Activated T-cell treated with anti-CD3 and anti-CD28 coated beads, Interleukin-2, amount 50 U/mL, for 1 hour (primary cell): ENCODE measurements at regions not wholly inside any gene's neighbourhood (a gene's known extent, or its start where the extent isn't known, plus 50 kb on each side); places are given as distances from the start of the nearest gene placed in this dataset.
A peak's percentile ranks its signal among the peaks of the same experiment; 100 is the strongest.

ENCODE experiments used
- DNase-seq: peaks from one replicate; pipeline ENCODE4 v3.0.0-alpha.2; 2020

DNA sequence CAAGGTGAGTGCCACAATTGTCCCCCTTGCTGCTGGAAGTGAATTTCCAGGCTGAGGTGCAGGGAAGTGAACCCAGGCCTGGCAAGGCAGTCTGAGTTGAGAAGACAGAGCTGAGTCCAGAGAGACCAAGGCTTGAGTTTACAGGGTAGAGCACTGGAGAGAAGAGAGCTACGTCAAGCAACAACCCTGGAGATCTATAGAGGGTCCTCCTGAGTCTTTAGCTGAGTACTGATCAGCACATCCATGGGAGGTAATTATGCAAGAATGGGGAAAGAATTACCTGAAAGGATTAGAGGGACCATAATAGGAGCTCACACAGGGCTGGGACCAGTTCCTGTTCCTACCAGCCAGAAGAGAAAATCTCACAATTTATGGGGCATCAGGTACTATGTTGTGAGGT lies 190.7 kb downstream of the NEDD1 start:
- no peak for DNase-seq

- no peak for DNase-seq
These were observed 202.4 kb downstream of the NEDD1 start for GRCh38 chr12:97109441-97109840.

- DNase-seq, result no peak
These were observed 205.1 kb downstream of the NEDD1 start for GRCh38 chr12:97112136-97112535.

DNA sequence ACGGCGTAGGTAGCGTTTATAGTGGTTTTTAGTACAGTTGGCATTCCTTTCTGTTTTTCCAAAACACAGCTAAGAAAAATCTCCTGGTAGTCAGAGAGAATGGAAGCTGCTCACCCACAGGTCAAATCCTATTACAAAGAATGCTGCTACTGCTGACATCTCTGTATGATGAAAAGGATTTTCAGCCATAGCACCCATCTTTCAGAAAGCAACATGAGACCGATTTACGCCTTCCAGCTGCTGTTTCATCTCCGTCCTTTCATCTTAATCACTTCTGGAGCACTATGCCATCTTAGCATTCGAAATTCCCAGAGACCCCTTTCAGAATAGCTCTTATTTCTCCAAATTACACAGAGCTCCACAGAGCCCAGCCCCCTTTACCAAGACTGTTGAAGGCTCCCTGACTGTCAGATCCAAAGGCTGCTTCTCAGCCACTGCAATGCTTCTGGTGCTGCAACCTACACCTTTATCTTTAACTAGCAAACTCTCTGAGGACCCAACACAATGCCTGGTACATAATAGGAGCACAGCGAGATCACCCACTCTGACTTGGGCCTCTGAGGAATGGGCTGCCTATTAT lies 211.8 kb downstream of the NEDD1 start:
- no peak for DNase-seq

GRCh38 chr12:97127061-97127460 lies 220.0 kb downstream of the NEDD1 start:
- DNase-seq, result no peak

GRCh38 chr12:97131220-97131981 lies 224.3 kb downstream of the NEDD1 start:
- no peak for DNase-seq

DNA sequence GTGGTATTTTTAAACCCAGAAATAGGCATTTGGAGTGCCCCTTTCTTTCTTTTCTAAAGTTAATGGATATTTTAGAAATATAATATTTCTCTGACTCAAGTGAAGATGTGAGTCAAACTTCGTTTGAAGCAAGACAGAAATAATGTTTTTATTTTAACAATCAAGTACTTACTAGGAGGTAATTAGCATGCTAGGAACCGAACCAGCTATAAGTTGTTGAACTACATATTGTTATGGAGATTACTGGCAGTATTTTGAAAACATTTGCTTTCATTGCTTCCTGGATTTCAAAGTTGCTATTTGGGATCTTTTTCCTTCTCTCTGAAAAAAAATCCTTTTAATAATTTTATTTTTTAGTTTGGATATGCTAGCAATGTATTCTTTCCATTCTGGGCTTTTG lies 225.2 kb downstream of the NEDD1 start:
- no peak for DNase-seq

GRCh38 chr12:97134495-97134894 lies 227.4 kb downstream of the NEDD1 start:
- DNase-seq, result no peak

GRCh38 chr12:97140355-97140754 lies 233.3 kb downstream of the NEDD1 start:
- DNase-seq, result no peak

- DNase-seq, result no peak
These were observed 235.8 kb downstream of the NEDD1 start for GRCh38 chr12:97142737-97143410.

DNA sequence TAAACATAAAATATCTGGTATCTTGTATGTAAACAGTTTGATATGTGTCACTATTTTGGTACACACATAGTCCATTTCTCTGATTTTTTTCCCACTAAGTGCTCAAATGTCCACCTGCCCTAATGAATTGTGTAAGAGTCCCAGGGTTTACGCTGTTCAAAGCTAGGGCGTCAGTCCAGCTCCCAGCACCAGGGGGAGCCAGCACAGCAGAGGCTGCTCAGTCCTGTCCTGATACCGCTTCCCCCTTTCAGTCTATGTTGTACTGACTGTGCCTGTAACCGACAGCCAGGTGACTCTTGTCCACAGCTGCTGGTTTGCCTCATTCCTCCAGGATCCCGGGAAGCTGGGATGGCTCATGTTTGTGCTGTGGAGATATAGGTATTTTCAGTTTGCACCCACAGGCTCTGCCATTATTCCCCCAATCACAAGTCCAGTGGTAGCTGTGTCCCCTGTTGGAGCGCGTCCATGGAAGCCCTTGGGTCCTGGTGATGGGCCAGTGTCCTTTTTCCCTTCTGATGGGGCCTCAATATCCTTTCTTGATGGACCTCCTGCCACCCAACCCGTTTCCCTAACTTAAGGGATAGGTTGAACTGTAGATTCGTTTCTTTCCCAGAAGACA lies 242.0 kb downstream of the NEDD1 start:
- peak; percentile 20 for DNase-seq

GRCh38 chr12:97151481-97151880 lies 244.4 kb downstream of the NEDD1 start:
- DNase-seq, result no peak

DNA sequence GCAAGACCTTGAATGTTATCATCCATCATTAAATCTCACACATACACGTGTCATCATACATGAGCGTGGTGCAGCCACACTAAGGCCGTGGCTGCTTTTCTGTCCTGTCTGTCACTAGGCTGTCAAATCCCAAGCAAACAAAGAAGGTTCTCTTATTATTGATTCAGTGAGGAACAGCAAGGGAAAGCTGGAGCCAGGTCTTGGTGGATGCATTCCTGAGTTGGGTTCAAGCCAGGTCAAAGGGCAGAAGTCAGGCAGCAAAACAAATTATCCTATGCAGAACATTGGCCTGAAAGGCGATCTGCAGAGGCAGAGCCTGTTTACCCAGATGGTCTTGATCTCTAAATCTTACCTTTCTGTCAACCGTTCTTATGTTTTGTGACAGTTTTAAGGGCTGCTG lies 252.3 kb downstream of the NEDD1 start:
- no peak for DNase-seq

GRCh38 chr12:97160277-97160676 lies 253.2 kb downstream of the NEDD1 start:
- DNase-seq, result no peak

DNA sequence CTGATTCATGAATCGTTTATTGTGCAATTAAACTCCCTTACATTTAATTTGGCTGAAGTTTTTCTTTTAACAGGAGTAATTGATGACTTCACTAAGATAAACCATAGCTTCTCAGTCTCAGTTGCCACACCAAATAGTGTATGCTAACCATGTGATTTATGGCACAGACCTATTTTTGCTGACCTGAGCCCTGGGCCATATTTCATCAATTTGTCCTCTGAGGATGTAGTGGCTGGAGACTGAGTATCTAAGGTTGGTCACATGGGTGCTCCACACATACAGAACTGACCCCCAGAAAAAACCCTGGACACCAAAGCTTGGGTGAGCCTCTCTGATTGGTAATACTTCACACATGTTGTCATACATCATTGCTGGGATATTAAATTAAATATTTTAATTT lies 255.1 kb downstream of the NEDD1 start:
- no peak for DNase-seq

GRCh38 chr12:97164936-97165335 lies 257.9 kb downstream of the NEDD1 start:
- no peak for DNase-seq

GRCh38 chr12:97167598-97167997 lies 260.5 kb downstream of the NEDD1 start:
- no peak for DNase-seq

DNA sequence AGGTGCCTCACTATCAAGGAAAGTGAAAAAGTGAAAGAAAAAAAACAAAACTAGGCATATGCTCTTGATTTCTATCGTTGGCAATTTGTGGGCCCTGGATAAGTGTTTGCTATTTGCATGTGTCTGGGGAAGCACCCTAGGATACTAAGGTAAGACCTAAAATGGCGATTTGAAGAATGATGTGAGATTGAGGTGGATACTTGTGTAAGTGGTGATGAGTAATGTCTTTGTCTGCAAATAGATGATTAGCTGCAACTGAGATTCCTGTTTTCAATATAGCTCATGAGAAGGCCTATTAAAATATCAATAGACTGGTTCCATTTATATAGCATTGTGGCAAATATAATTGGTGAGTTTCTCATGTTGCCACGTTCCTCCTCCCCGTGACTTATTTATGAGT lies 261.7 kb downstream of the NEDD1 start:
- DNase-seq, result no peak

DNA sequence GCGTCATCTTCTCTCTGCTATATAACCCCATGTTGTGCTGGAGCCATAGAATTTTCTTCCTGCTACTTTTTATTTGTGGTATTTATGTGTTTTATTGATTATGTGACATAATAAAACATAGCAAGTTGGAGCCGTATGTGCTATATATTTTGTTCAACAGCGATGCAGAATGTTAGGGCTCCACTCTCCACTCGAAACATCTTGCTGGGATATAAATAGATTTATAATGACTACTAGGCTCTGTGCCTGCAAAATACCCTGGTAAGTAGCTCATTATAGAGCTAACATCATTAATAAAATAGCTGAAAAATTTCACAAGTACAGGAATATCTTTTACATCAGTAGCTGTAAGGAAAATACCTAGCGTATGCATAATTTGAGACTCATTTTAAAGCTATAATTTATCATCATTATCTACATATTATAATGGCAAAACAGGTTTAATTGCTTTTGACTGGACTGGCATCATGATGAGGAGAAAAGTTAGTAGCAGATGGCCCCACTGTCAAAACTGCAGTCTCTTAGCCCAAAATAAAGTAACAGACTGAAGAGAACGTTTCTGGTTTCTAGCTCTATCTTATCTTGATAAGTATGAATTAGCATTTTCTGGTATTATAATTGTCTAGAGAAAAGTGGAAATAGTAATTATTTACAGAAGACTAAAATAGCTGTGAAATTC lies 263.0 kb downstream of the NEDD1 start:
- DNase-seq, result no peak

DNA sequence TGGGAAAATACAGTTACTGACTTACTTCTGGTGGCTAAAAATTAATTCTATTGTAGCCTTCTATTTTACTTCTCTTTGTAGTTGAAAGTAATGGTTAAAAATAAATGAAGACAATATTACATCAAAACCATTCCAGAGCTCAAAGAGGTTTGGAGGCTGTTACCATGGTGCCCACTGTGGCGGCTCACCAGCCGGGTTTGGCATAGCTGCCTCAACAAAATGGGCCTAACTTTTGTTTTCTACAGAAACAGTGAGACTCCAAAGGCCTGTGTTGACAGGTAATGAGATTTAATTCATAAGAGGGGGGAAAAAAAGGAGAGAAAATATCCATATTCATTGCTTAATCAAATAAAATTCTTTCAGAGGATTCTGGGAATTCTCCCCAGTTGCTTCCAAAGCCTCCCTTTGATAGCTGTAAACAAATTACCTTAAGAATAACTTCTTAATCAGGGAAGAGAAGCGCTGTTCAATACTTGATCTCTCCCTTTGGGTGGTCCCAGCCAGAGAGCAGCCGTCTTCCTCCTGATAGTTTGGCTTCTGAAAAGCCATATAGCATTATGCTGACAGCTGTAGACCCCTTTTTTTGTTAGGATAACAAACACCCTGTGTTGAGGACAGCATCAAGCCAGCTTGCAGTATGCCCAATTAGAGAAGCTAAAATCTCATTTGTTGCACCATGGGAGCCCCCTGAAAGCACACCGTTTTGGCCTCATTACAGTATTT lies 266.8 kb downstream of the NEDD1 start:
- no peak for DNase-seq

- no peak for DNase-seq
These were observed 270.4 kb downstream of the NEDD1 start for GRCh38 chr12:97177481-97177880.

- no peak for DNase-seq
These were observed 274.7 kb downstream of the NEDD1 start for GRCh38 chr12:97181571-97182265.
